ENCODE measurements at regions not wholly inside any gene's neighbourhood (a gene's known extent, or its start where the extent isn't known, plus 50 kb on each side); places are given as distances from the start of the nearest gene placed in this dataset.

- TF ChIP-seq ZNF425 (CRISPR knock-in tag; conservative IDR thresholded peaks at IDR 0.05) (no peak), MAX (CRISPR knock-in tag; IDR thresholded peaks at IDR 0.05) (no peak), FOXP4 (CRISPR knock-in tag; IDR thresholded peaks at IDR 0.05) (no peak)
Observed at GRCh38 chr4:127055357-127055756, 577.4 kb upstream of the INTU start (continued).

GRCh38 chr4:127069675-127070074 is 563.1 kb upstream of the INTU start:
- Mint-ChIP-seq H3K27ac (peak overlapping the region; percentile 32; the same call in 1 of the 2 replicates), H3K27me3 (ENCODE audit: low read depth) (no peaks in the 10 kb centered on the region), H3K4me1 (peaks cover 20% of the 10 kb centered on the region), H3K9me3 (peaks cover 8% of the 10 kb centered on the region), H3K36me3 (peaks cover 9% of the 10 kb centered on the region), H3K4me3 (no peak overlapping the region)
- no peak for DNase-seq (ENCODE audit: low spot score)
- CTCF ChIA-PET: no interaction called here
- POLR2A ChIA-PET: no interaction called here
- peak; percentile 81 for ATAC-seq
- no peak for TF ChIP-seq ZBTB21 (CRISPR knock-in tag; IDR thresholded peaks at IDR 0.05; ENCODE audit: borderline replicate concordance)
- no peak for TF ChIP-seq NR2C2 (CRISPR knock-in tag; IDR thresholded peaks at IDR 0.05)
- no peak for TF ChIP-seq RORB (CRISPR knock-in tag; IDR thresholded peaks at IDR 0.05)
- no peak for TF ChIP-seq NFYB (CRISPR knock-in tag; conservative IDR thresholded peaks at IDR 0.05; ENCODE audit: low read depth)
- no peak for TF ChIP-seq NR3C1 (CRISPR knock-in tag; conservative IDR thresholded peaks at IDR 0.05; ENCODE audit: low read depth)
- TF ChIP-seq FOXP4 (CRISPR knock-in tag; IDR thresholded peaks at IDR 0.05): no peak

GRCh38 chr4:127071443-127071842 is 561.3 kb upstream of the INTU start:
- ATAC-seq: no peak
- Mint-ChIP-seq H3K4me1 (peaks cover 20% of the 10 kb centered on the region), H3K4me3 (no peak overlapping the region), H3K27ac (no peak overlapping the region), H3K27me3 (ENCODE audit: low read depth) (no peaks in the 10 kb centered on the region), H3K36me3 (peaks cover 3% of the 10 kb centered on the region; the same call in 1 of the 2 replicates), H3K9me3 (peaks cover 11% of the 10 kb centered on the region)
- POLR2A ChIA-PET: no interaction called here
- no peak for TF ChIP-seq ZNF281 (CRISPR knock-in tag; IDR thresholded peaks at IDR 0.05)
- no peak for TF ChIP-seq FOXK1 (CRISPR knock-in tag; IDR thresholded peaks at IDR 0.05)
- no peak for TF ChIP-seq RORB (CRISPR knock-in tag; IDR thresholded peaks at IDR 0.05)
- TF ChIP-seq MXD4 (CRISPR knock-in tag; IDR thresholded peaks at IDR 0.05; ENCODE audit: borderline replicate concordance): no peak
- TF ChIP-seq ZNF317 (CRISPR knock-in tag; IDR thresholded peaks at IDR 0.05; ENCODE audit: borderline replicate concordance, low read depth): no peak
- no peak for TF ChIP-seq MLX (CRISPR knock-in tag; IDR thresholded peaks at IDR 0.05)
- TF ChIP-seq CTCF (IDR thresholded peaks at IDR 0.05): no peak
- DNase-seq (ENCODE audit: low spot score): no peak
- CTCF ChIA-PET: no interaction called here
